Common myeloid progenitor, CD34-positive (primary cell): ENCODE measurements at regions not wholly inside any gene's neighbourhood (a gene's known extent, or its start where the extent isn't known, plus 50 kb on each side); places are given as distances from the start of the nearest gene placed in this dataset.

Source experiments
- CTCF ChIA-PET: fragments of 350-600 bp; sonication (Branson Sonifier 250); formaldehyde crosslinking; loops from one replicate; lab custom pipeline; 2021; ENCODE audit warnings: antibody characterized with exemption; lab: Charles Lee
- POLR2A ChIA-PET: fragments of 350-600 bp; sonication (Branson Sonifier 250); formaldehyde crosslinking; loops from one replicate; lab custom pipeline; 2021; ENCODE audit warnings: antibody characterized with exemption; lab: Charles Lee
- DNase-seq, 3 donors: peaks; one replicate each; pipeline versions ENCODE4 v3.0.0 to v3.0.0-alpha.2; 2013
- H3K27ac ChIP-seq, 2 experiments: 1 replicate in 1 of 2; 2 replicates in 1 of 2; pipeline ENCODE4 v1.7.0; 2013; ENCODE audit warnings: inconsistent platforms in 2 of 2, low read length in 2 of 2, mild to moderate bottlenecking in 2 of 2, low read depth in 1 of 2, moderate library complexity in 1 of 2; ENCODE audit not compliant: severe bottlenecking in 2 of 2, insufficient read depth in 1 of 2, poor library complexity in 1 of 2
- H3K27me3 ChIP-seq, 5 experiments: replicated peaks in 2 of 5; 1 replicate in 3 of 5; 2 replicates in 2 of 5; pipeline versions ENCODE4 v1.6.1 to v1.7.0; 2013; ENCODE audit warnings: low read length in 4 of 5, mild to moderate bottlenecking in 2 of 5, moderate library complexity in 2 of 5, inconsistent platforms in 1 of 5; ENCODE audit not compliant: insufficient read depth in 5 of 5, control insufficient read depth in 4 of 5
- H3K36me3 ChIP-seq, 4 experiments: 1 replicate in 2 of 4; 2 replicates in 2 of 4; pipeline versions ENCODE4 v1.6.1 to v1.7.0; 2013; ENCODE audit warnings: low read length in 3 of 4, control low read depth in 1 of 4, mild to moderate bottlenecking in 1 of 4; ENCODE audit not compliant: control insufficient read depth in 4 of 4, insufficient read depth in 4 of 4
- H3K4me1 ChIP-seq, 4 experiments: 1 replicate in 3 of 4; 2 replicates in 1 of 4; pipeline versions ENCODE4 v1.6.1 to v1.7.1; 2013; ENCODE audit warnings: low read length in 3 of 4, mild to moderate bottlenecking in 3 of 4, control low read depth in 1 of 4, inconsistent platforms in 1 of 4, moderate library complexity in 1 of 4; ENCODE audit not compliant: control insufficient read depth in 4 of 4, insufficient read depth in 4 of 4; ENCODE audit errors: control extremely low read depth in 1 of 4
- H3K4me3 ChIP-seq, 7 experiments: 1 replicate in 4 of 7; 2 replicates in 3 of 7; pipeline versions ENCODE4 v1.5.1 to v1.7.0; 2013; ENCODE audit warnings: mild to moderate bottlenecking in 7 of 7, low read length in 6 of 7, moderate library complexity in 6 of 7, inconsistent platforms in 2 of 7, low read depth in 2 of 7, control low read depth in 1 of 7; ENCODE audit not compliant: insufficient read depth in 4 of 7, control insufficient read depth in 1 of 7; ENCODE audit errors: extremely low read depth in 1 of 7
- H3K9me3 ChIP-seq, 5 experiments: 1 replicate in 4 of 5; 2 replicates in 1 of 5; pipeline versions ENCODE4 v1.6.1 to v1.7.1; 2013; ENCODE audit warnings: low read length in 4 of 5, mild to moderate bottlenecking in 2 of 5, inconsistent platforms in 1 of 5, low read depth in 1 of 5, moderate library complexity in 1 of 5; ENCODE audit not compliant: control insufficient read depth in 4 of 5, insufficient read depth in 2 of 5; ENCODE audit errors: control extremely low read depth in 1 of 5
- WGBS: methylation state at CpG from one replicate; pipeline ENCODE4 v1.1.5; 2013; ENCODE audit not compliant: insufficient coverage; 5-methylcytosine and 5-hydroxymethylcytosine counted together

DNA sequence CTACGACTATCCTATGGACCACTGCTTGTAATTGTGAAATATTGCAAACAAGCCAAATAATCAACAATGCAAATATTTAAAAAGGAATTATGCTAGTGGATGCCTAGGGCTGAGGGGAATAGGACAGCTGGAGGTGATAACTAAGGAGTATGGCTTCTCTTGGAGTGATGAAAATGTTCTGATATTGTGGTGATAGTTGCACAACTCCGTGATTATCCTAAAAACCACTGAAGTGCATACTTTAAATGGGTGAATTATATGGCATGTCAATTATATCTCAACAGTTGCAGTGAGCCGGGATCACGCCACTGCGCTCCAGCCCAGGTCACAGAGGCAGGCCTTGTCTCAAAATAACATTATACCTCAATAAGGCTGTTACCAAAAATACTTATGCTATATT is 125.1 kb upstream of the SH3BP4 start:
- Histone ChIP-seq H3K36me3 (no peaks in the 10 kb centered on the region), H3K27ac (no peak overlapping the region), H3K9me3 (peaks cover 0 to 4% (median 0%) of the 10 kb centered on the region in 5 experiments), H3K4me3 (no peak overlapping the region), H3K27me3 (no peaks in the 10 kb centered on the region), H3K4me1 (no peaks in the 10 kb centered on the region)
- CTCF ChIA-PET = no interaction called here
- DNase-seq = no peak
- 100% methylated on average over 1 of the region's 5 CpGs for WGBS
- POLR2A ChIA-PET = no interaction called here

GRCh38 chr2:234825616-234826015 is 126.2 kb upstream of the SH3BP4 start:
- Histone ChIP-seq H3K36me3 (no peaks in the 10 kb centered on the region), H3K27ac (no peak overlapping the region), H3K4me3 (no peak overlapping the region), H3K27me3 (no peaks in the 10 kb centered on the region), H3K4me1 (no peaks in the 10 kb centered on the region), H3K9me3 (peaks cover 0 to 4% (median 0%) of the 10 kb centered on the region in 5 experiments)
- 90% methylated on average over 5 of the region's 5 CpGs for WGBS
- CTCF ChIA-PET = no interaction called here
- DNase-seq = no peak
- POLR2A ChIA-PET = no interaction called here

DNA sequence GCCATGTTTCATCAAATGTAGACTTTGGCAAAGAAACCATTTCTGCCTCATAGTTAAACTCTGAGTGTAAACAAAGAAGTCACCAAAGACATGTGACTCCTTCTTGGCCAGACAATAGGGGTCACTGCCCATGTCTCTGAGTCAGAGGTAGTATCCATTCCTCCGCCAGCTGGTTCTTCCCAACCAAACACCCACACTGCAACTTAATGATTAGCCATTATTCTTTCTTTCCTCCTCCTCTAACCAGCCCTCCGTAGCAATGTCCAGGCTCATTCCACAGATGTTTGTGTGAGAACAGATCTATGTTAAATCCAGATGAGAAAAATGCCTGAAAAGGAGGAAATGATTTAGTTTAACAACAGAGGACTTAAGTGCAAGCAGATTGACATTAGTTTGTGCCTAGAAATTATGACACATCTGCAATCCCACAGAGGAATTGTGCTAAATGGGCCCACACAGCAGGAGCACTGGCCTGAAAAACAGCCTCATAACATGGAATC is 127.9 kb upstream of the SH3BP4 start:
- Histone ChIP-seq H3K9me3 (peaks cover 0 to 4% (median 0%) of the 10 kb centered on the region in 5 experiments), H3K4me1 (no peaks in the 10 kb centered on the region), H3K27ac (no peak overlapping the region), H3K27me3 (no peaks in the 10 kb centered on the region), H3K4me3 (no peak overlapping the region), H3K36me3 (no peaks in the 10 kb centered on the region)
- ChIA-PET CTCF (no interaction called here), POLR2A (no interaction called here)
- DNase-seq = no peak
- no CpG with 5 or more reads among the region's 2 CpGs for WGBS

GRCh38 chr2:234823196-234823876 is 128.5 kb upstream of the SH3BP4 start:
- ChIA-PET POLR2A (no interaction called here), CTCF (no interaction called here)
- Histone ChIP-seq H3K36me3 (no peaks in the 10 kb centered on the region), H3K27me3 (no peaks in the 10 kb centered on the region), H3K27ac (no peak overlapping the region), H3K4me1 (no peaks in the 10 kb centered on the region), H3K9me3 (peaks cover 0 to 4% (median 0%) of the 10 kb centered on the region in 5 experiments), H3K4me3 (no peak overlapping the region)
- no peak for DNase-seq
- 96% methylated on average over 6 of the region's 7 CpGs for WGBS

GRCh38 chr2:234821946-234822475 is 129.8 kb upstream of the SH3BP4 start:
- H3K4me1 ChIP-seq = no peaks in the 10 kb centered on the region
- H3K4me3 ChIP-seq = no peak overlapping the region
- no peaks in the 10 kb centered on the region for H3K9me3 ChIP-seq
- no CpG with 5 or more reads among the region's 1 CpG for WGBS
- DNase-seq = no peak
- no peak overlapping the region for H3K27ac ChIP-seq
- no peaks in the 10 kb centered on the region for H3K36me3 ChIP-seq
- ChIA-PET CTCF (no interaction called here), POLR2A (no interaction called here)
- H3K27me3 ChIP-seq = no peaks in the 10 kb centered on the region

- Histone ChIP-seq H3K4me3 (no peak overlapping the region), H3K9me3 (no peaks in the 10 kb centered on the region), H3K36me3 (no peaks in the 10 kb centered on the region), H3K4me1 (no peaks in the 10 kb centered on the region), H3K27me3 (no peaks in the 10 kb centered on the region), H3K27ac (no peak overlapping the region)
- POLR2A ChIA-PET = no interaction called here
- DNase-seq = no peak
- CTCF ChIA-PET = interaction anchor here (1.4 kb wide), 1 partner anchor 15 kb away, joined by 4 read pairs; no protein-coding TSS in a partner anchor
- WGBS = 100% methylated on average over 2 of the region's 3 CpGs
Observed at GRCh38 chr2:234818937-234819336, 132.9 kb upstream of the SH3BP4 start.

- Histone ChIP-seq H3K27me3 (peaks cover 0 to 2% (median 0%) of the 10 kb centered on the region in 5 experiments), H3K27ac (no peak overlapping the region), H3K4me3 (no peak overlapping the region), H3K9me3 (no peaks in the 10 kb centered on the region), H3K4me1 (no peaks in the 10 kb centered on the region), H3K36me3 (no peaks in the 10 kb centered on the region)
- no peak for DNase-seq
- WGBS = 88% methylated on average over 3 of the region's 10 CpGs
- ChIA-PET CTCF (no interaction called here), POLR2A (no interaction called here)
Observed at GRCh38 chr2:234816491-234816890, 135.3 kb upstream of the SH3BP4 start.
